ENCODE measurements at regions not wholly inside any gene's neighbourhood (a gene's known extent, or its start where the extent isn't known, plus 50 kb on each side); places are given as distances from the start of the nearest gene placed in this dataset.

DNA sequence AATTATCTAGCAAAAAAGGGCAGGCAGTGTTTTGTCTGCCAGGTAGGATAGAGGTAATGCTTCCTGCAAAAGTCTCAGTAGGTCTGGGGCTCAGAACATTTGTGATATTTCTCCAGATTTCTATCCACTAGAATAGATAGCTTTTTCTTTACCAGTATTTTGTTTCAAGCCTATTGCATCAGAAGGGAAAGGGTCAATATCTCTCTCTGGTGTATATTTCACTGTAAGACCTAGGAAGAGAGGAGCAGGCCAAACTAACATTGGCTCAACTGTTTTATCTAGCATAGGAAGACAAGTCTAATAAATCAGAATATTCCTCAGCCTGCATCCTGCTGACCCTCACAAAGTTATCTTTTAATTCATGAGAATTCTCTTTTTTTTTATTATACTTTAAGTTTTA is 106.7 kb upstream of the DAAM1 start:
- DNase-seq: no peak

DNA sequence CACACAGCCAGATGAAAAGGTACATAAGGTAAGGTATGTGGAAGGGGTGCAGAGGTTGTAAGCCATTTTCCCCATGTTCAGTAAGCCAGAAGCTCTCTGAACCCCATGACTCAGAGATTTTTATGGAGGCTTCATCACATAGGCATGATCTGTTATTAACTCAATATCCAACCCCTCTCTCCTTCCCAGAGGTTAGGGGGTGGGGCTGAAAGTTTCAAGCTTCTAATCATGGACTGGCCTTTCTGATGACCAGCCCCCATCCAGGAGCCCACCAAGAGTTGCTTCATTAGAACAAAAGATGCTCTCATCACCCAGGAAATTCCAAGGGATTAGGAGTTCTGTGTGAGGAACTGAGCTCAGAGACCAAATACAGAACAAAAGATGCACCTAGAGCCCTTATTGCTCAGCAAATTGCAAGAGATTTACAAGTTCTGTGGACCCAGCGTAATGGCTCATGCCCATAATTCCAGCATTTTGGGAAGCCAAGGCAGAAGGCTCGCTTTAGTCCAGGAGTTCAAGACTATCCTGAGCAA is 103.2 kb upstream of the DAAM1 start:
- DNase-seq: no peak

DNA sequence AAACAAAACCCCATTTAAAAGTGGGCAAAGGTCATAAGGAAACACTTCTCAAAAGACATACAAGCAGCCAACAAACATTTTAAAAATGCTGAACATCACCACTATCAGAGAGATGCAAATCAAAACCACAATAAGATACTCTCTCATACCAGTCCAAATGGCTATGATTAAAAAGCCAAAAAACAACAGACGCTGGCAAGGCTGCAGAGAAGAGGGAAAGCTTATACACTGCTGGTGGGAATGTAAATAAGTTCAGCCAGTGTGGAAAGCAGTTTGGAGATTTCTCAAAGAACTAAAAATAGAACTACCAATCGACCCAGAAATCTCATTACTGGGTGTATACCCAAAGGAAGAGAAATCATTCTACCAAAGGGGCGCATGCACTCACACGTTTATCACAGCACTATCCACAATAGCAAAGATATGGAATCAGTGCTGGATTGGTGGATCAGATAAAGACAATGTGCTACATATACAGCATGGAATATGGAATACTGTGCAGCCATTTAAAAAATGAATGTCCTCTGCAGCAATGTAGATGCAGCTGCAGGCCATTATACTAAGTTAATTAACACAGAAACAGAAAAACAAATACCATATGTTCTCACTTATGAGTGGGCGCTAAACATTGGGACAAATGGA is 102.1 kb upstream of the DAAM1 start:
- DNase-seq: no peak

- DNase-seq: no peak
Measured at GRCh38 chr14:59087240-59087639, 101.2 kb upstream of the DAAM1 start.

DNA sequence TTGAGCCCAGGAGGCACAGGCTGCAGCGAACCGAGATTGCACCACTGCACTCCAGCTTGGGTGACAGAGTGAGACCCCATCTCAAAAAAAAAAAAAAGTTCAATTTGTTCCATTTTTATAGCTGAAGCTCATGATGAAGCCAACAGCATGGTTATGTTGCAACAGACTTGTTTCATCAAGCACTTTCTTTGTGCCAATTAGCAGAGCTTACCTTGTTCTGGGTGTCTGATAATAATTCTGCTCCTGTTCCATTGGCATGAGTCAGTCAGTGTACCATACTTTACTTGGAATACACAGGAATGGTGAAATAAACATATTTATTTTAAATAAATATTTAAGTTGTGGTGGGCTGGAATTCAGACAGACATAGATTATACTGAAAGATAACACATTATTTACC is 100.8 kb upstream of the DAAM1 start:
- DNase-seq: no peak

DNA sequence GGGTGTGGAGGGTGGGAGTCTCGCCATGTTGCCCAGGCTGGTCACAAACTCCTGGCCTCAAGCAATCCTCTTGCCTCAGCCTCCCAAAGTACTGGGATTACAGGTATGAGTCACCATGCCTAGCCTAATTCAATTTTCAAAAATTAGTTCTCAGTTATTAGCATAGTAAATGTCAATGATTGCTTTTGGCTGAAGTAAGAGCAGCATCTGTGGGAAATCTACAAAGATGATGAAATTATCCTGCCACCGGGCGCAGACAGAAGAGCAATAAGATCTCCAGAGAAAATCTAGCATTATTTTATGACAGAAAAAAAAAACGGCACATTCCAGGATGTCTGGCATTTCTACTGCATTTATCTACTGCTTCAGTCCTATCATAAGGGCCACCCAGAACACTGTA is 97.9 kb upstream of the DAAM1 start:
- no peak for DNase-seq

DNA sequence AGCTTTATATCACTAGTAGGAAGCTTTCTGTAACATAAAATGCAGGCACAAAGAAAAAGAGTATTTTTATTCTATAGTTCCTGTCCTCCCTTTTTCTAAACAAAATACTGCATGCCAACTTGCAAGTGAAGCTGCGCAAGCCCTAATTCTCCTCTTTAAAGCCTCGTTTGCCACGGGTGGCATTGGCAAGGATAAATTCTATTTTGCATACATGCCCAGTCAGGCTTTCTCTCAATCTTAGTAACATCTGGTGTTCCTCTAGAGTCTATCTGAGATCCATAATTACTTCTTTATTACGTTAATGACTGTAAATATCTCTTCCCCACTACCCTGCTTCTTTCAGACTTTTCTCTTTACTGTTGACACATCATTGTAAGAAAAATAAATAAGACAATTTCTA is 97.1 kb upstream of the DAAM1 start:
- DNase-seq: no peak

- no peak for DNase-seq
Measured at GRCh38 chr14:59091976-59092375, 96.5 kb upstream of the DAAM1 start.

- DNase-seq: no peak
Measured at GRCh38 chr14:59093902-59094301, 94.6 kb upstream of the DAAM1 start.

- no peak for DNase-seq
Measured at GRCh38 chr14:59096303-59096702, 92.2 kb upstream of the DAAM1 start.

- DNase-seq: no peak
Measured at GRCh38 chr14:59097681-59098080, 90.8 kb upstream of the DAAM1 start.

DNA sequence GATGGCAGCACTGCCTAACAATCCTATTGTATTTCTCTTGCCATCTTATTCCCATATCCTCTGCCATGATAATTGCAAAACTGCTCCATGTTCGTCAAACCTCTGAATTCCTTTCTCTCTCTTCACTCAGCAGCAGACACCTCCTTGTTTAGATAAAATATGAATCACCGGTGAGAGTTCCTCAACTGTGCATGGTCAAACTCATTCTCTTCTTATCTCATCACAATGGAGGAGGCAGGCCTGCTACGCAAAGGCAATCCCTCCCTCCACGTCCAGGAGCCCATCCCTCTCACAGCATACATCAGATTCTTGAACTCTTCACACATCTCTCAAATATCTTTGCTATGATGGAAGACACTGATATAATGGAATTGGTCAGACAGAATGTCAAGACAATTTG is 90.1 kb upstream of the DAAM1 start:
- no peak for DNase-seq

DNA sequence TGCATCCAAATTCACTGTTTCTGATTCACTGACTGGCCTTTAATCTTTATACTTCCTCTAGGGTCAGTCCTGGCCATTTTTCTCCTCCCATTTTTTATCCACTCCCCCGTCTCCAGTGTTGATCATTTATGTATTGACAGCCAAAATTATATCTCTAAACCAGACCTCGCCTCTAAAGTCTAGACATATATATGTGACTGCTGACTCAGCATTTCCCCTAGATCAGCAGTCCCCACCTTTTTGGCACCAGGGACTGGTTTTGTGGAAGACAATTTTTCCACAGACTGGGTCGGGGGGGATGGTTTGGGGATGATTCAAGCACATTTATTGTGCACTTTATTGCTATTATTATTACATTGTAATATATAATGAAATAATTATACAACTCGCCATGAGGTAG is 88.3 kb upstream of the DAAM1 start:
- DNase-seq: no peak

- no peak for DNase-seq
Measured at GRCh38 chr14:59101476-59101875, 87.0 kb upstream of the DAAM1 start.

GRCh38 chr14:59103396-59103795 is 85.1 kb upstream of the DAAM1 start:
- no peak for DNase-seq

DNA sequence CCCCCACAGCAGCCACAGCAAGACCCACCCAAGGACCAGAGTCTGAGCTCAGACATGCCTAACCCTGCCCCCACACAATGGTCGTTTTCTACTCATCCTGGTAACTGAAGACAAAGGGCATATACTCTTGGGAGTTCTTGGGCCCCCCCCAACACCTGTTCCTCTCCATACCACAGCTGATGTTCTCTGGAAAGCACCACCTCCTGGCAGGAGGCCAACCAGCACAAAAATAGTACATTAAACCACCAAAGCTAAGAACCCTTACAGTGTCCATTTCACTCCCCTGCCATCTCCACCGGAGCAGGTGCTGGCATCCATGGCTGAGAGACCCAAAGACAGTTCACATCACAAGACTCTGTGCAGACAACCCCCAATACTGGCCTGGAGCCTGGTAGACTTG is 80.6 kb upstream of the DAAM1 start:
- DNase-seq: peak; percentile 8 to 23

DNA sequence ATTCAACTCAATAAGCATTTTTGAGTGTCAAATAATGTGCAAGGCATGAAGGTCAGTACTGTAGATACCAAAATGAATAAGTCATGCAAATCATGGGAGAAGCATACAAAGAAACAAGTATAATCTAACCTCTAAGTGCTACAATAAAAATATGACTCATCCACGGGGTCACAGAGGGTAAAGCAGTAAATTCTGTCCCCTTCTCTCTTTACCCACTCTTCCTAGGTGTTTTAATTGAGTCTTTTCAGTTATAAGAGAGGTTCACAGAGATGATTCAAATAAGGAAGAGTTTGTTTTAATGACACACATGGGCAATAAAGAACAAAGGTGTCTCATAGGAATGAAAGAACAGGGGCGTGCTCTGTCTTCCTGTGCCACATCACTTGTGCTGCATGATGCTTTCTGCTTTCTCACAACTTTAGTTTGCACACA is 71.5 kb upstream of the DAAM1 start:
- no peak for DNase-seq

DNA sequence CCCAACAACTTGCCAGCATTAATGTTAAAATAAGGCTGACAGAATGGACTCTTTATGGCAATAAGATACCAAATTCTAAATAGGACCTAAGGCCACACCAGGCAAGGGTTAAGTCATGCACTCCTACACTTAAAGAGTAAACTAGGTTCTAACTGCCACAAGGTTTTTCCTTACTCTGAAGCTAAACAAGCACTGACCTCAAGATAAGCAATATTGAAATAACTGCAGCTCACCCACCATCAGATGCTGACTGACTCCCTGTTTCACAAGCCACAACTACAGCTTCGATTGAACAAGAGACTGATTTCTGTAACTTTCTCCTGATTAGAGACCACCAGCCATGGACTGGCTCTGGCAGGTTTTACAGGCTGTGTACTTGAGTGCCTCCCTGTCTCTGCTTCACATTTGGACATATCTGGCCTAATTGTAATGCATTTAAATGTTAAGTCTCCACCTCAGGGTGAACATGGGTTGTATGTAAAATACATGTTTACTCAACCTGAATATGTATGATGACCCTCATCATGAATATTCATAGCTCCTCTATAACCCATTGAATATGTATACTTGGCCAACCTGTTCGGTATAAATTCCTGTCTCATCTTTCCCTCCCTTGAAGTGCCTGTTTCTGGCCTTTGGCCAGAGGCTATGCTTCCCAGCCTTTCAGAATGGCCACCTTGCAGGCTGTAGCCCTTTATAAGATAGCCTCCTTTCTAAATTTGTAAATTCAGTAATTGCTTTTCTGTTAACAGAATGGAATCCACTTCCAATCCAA is 70.5 kb upstream of the DAAM1 start:
- DNase-seq: no peak

DNA sequence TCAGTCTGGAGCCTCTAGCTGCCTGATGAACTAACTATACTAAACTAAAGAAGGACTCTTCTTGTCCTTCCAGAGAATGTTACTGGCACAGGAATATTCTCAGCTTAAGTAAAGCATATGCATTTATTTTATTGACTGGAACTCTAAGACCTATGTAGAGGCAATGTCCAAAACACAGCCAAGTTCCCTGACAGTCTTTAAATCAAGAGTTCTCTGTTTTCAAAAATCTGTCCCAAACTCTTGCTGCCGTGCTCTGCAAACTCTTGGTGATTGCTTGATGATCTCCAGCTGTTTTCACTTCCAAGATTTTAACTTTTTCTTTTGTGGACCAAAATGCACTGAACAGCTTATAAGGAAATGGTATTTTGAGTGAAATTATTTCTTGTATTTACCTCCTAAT is 67.5 kb upstream of the DAAM1 start:
- no peak for DNase-seq

GRCh38 chr14:59123531-59123930 is 64.9 kb upstream of the DAAM1 start:
- no peak for DNase-seq

DNA sequence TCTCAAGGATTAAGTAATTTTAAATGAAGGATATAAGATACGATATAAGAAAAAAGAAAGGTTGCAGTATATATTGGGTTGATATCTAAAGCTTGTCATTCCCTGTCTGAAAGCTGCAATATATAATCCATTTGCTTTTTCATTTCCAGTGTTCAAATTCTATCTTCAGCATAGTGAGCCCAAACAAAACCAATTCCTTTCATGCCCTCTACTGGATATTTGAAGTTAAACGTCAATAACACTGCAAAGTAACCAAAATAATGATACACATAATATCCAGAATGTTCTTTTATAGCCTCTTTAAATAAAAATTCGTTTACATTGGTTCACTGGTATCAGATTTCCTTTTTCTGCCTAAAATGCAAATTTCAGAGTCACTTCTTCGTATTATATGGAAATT is 64.5 kb upstream of the DAAM1 start:
- no peak for DNase-seq

DNA sequence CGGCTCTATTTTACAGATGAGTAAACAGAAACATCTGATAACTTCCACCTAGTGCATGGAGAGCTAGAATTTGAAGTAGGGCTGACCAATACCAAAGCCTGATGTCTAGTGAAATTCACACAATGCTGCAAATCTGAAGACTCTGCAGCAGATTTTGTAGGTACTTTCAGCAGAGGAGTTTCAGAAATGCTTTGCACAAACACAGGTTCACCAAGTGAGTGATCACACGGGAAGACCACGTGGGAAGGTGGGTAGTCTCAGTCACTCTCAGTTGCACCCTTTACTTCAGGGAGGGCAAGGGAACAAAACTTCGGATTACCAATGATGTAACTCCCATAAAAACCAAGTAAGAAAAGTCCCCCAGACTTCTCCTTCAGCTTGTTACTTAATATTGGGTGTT is 63.3 kb upstream of the DAAM1 start:
- no peak for DNase-seq

- DNase-seq: peak; percentile 61 to 74
Measured at GRCh38 chr14:59126714-59127436, 61.6 kb upstream of the DAAM1 start.

DNA sequence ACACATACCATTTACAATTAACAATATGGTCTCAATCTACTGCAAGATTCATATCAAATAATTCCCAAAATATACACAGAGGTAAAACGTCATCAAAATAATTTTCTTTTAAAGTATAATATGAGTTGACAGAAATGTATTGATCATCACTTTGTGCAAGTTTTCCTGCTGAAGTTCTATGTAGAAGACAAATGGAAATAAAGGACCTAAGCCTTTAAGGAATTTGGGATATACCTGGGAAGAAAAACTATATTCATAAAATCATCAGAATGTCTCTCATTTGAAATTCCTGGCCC is 61.1 kb upstream of the DAAM1 start:
- DNase-seq: no peak

Data from SHP77 (cell line).